HEK293T (cell line): ENCODE measurements at regions not wholly inside any gene's neighbourhood (a gene's known extent, or its start where the extent isn't known, plus 50 kb on each side); places are given as distances from the start of the nearest gene placed in this dataset.

Source experiments
- BHLHE40 ChIP-seq: fragments of 450-650 bp; IDR thresholded peaks from 2 replicates; pipeline ENCODE4 v1.6.1; 2016; ENCODE audit warnings: mild to moderate bottlenecking, moderate library complexity, borderline replicate concordance
- ELF4 ChIP-seq: fragments of 450-650 bp; IDR thresholded peaks from 2 replicates; pipeline ENCODE4 v1.6.1; 2017; ENCODE audit warnings: antibody characterized with exemption
- FOXA1 ChIP-seq: fragments of 450-650 bp; IDR thresholded peaks from 2 replicates; pipeline ENCODE4 v1.6.1; 2016; ENCODE audit warnings: mild to moderate bottlenecking
- FOXK2 ChIP-seq: fragments of 450-650 bp; IDR thresholded peaks from 2 replicates; pipeline ENCODE4 v1.6.1; 2016; ENCODE audit warnings: mild to moderate bottlenecking
- FOXM1 ChIP-seq: fragments of 450-650 bp; IDR thresholded peaks from 2 replicates; pipeline ENCODE4 v1.6.1; 2017; ENCODE audit warnings: mild to moderate bottlenecking, borderline replicate concordance
- HDGF ChIP-seq: fragments of 450-650 bp; IDR thresholded peaks from 2 replicates; pipeline ENCODE4 v1.6.1; 2017; ENCODE audit warnings: antibody characterized with exemption, borderline replicate concordance
- L3MBTL2 ChIP-seq: fragments of 450-650 bp; conservative IDR thresholded peaks from 2 replicates; pipeline ENCODE4 v1.6.1; 2016; ENCODE audit warnings: mild to moderate bottlenecking
- NFRKB ChIP-seq: fragments of 450-650 bp; IDR thresholded peaks from 2 replicates; pipeline ENCODE4 v1.6.1; 2016; ENCODE audit warnings: mild to moderate bottlenecking, moderate library complexity
- SP1 ChIP-seq: fragments of 450-650 bp; IDR thresholded peaks from 2 replicates; pipeline ENCODE4 v1.6.1; 2017
- SUZ12 ChIP-seq: fragments of 450-650 bp; IDR thresholded peaks from 2 replicates; pipeline ENCODE4 v1.6.1; 2016; ENCODE audit warnings: mild to moderate bottlenecking
- TARDBP ChIP-seq: fragments of 450-650 bp; IDR thresholded peaks from 2 replicates; pipeline ENCODE4 v1.6.1; 2016

DNA sequence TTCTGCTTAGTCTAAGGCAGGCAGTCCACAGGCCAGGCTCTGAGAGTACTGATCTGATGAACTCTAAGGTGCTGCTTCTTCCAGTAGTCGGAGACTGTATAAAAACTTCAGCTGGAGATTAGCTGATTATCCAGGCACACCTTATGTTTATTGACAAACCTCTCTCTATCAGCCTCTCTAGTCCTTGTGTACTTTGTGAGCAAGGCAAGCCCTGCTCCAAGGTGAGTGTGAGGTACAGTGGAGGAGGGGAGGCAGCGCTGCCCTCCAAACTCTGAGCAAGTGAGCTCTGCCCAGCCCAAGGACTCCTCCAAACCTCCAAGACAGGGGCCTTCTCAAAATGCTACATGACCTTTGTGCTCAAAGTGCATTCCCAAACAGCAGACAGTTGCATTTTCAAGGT is 95.9 kb upstream of the CDKN3 start:
- no peak for TF ChIP-seq L3MBTL2
- no peak for TF ChIP-seq SUZ12
- no peak for TF ChIP-seq TARDBP
- TF ChIP-seq SP1, result no peak
- no peak for TF ChIP-seq NFRKB
- no peak for TF ChIP-seq FOXM1
- no peak for TF ChIP-seq FOXA1
- TF ChIP-seq FOXK2, result no peak
- TF ChIP-seq BHLHE40, result no peak
- no peak for TF ChIP-seq ELF4
- no peak for TF ChIP-seq HDGF
